Activated CD4-positive, alpha-beta memory T cell treated with anti-CD3 and anti-CD28 coated beads, Interleukin-2, amount 10 ng/mL, durations not matched to agents 7 days and 5 days (primary cell): ENCODE measurements at regions not wholly inside any gene's neighbourhood (a gene's known extent, or its start where the extent isn't known, plus 50 kb on each side); places are given as distances from the start of the nearest gene placed in this dataset.

Source experiments
- CTCF ChIA-PET: fragments of 350-600 bp; sonication (Branson Sonifier 250); formaldehyde crosslinking; loops from one replicate; lab custom pipeline; 2021; ENCODE audit warnings: antibody characterized with exemption, inconsistent platforms; lab: Charles Lee
- POLR2A ChIA-PET: fragments of 350-600 bp; sonication (Branson Sonifier 250); formaldehyde crosslinking; loops from one replicate; lab custom pipeline; 2021; ENCODE audit warnings: antibody characterized with exemption; lab: Charles Lee
- DNase-seq: peaks from one replicate; pipeline ENCODE4 v3.0.0-alpha.2; 2020
- H3K27ac Mint-ChIP-seq: one replicate; pipeline ENCODE4 v1.8.0; 2021; ENCODE audit warnings: mild to moderate bottlenecking, mixed read lengths
- H3K27me3 Mint-ChIP-seq: one replicate; pipeline ENCODE4 v1.8.0; 2021; ENCODE audit warnings: mixed read lengths
- H3K36me3 Mint-ChIP-seq: one replicate; pipeline ENCODE4 v1.8.0; 2021; ENCODE audit warnings: low read depth, mixed read lengths
- H3K4me1 Mint-ChIP-seq: one replicate; pipeline ENCODE4 v1.8.0; 2021; ENCODE audit warnings: mixed read lengths
- H3K4me3 Mint-ChIP-seq: one replicate; pipeline ENCODE4 v1.8.0; 2021; ENCODE audit warnings: mild to moderate bottlenecking, mixed read lengths
- H3K9me3 Mint-ChIP-seq: one replicate; pipeline ENCODE4 v1.8.0; 2021; ENCODE audit warnings: mixed read lengths

GRCh38 chr10:78785991-78786390 lies 282.8 kb upstream of the ZMIZ1 start:
- CTCF ChIA-PET, result interaction anchor here (1.3 kb wide), 1 partner anchor 412 kb away, joined by 3 read pairs; no protein-coding TSS in a partner anchor
- Mint-ChIP-seq H3K27ac (no peak overlapping the region), H3K4me1 (no peaks in the 10 kb centered on the region), H3K27me3 (peaks cover 9% of the 10 kb centered on the region), H3K4me3 (no peak overlapping the region), H3K9me3 (no peaks in the 10 kb centered on the region), H3K36me3 (no peaks in the 10 kb centered on the region)
- no peak for DNase-seq
- POLR2A ChIA-PET, result no interaction called here

- ChIA-PET POLR2A (no interaction called here), CTCF (no interaction called here)
- Mint-ChIP-seq H3K27ac (no peak overlapping the region), H3K36me3 (no peaks in the 10 kb centered on the region), H3K9me3 (no peaks in the 10 kb centered on the region), H3K4me3 (no peak overlapping the region), H3K4me1 (no peaks in the 10 kb centered on the region), H3K27me3 (peaks cover 13% of the 10 kb centered on the region)
- DNase-seq, result no peak
Observed at GRCh38 chr10:78787125-78787524, 281.6 kb upstream of the ZMIZ1 start.

DNA sequence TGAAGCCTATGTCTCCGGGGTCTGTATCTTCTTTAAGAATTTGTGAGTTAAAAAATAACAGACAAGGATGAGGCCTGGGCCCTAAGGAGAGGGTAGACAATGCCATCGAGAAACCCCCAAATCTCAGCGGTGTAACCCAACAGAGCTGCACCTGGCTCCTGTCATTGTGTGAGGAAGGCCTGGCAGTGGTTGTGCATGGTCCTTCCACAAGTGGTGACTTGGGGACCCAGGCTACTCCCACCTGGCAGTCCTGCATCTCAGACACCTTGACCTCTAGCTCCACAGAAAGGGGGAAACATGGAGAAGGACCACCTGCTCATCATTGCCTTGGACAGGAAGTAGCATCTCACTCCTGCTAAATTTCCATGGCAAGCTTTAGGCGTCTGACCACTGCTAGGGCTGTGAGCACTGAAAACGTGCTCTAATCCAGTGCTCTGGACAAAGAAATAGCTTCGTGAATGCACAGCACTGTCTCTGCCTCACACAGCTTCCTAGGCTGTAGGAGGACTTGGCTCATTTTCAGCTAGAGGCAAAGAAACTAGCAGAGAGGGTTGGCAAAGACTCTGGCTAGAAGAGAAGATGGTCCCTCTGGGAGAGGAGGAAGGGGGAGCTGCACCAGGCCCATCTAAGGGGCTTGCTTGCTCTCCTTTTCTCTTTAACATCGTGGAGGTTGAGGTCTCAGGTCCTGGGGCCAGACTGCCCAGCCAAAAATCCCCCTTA lies 273.9 kb upstream of the ZMIZ1 start:
- Mint-ChIP-seq H3K4me3 (no peak overlapping the region), H3K4me1 (no peaks in the 10 kb centered on the region), H3K27ac (no peak overlapping the region), H3K9me3 (no peaks in the 10 kb centered on the region), H3K36me3 (no peaks in the 10 kb centered on the region), H3K27me3 (peaks cover 12% of the 10 kb centered on the region)
- no peak for DNase-seq
- POLR2A ChIA-PET, result no interaction called here
- CTCF ChIA-PET, result interaction anchor here (0.8 kb wide), 1 partner anchor 180 kb away, joined by 3 read pairs; no protein-coding TSS in a partner anchor

GRCh38 chr10:78798976-78799730 lies 269.6 kb upstream of the ZMIZ1 start:
- ChIA-PET POLR2A (no interaction called here), CTCF (no interaction called here)
- H3K27me3 Mint-ChIP-seq, result peaks cover 5% of the 10 kb centered on the region
- H3K4me1 Mint-ChIP-seq, result no peaks in the 10 kb centered on the region
- H3K27ac Mint-ChIP-seq, result no peak overlapping the region
- DNase-seq, result no peak
- no peaks in the 10 kb centered on the region for H3K36me3 Mint-ChIP-seq
- no peaks in the 10 kb centered on the region for H3K9me3 Mint-ChIP-seq
- no peak overlapping the region for H3K4me3 Mint-ChIP-seq

DNA sequence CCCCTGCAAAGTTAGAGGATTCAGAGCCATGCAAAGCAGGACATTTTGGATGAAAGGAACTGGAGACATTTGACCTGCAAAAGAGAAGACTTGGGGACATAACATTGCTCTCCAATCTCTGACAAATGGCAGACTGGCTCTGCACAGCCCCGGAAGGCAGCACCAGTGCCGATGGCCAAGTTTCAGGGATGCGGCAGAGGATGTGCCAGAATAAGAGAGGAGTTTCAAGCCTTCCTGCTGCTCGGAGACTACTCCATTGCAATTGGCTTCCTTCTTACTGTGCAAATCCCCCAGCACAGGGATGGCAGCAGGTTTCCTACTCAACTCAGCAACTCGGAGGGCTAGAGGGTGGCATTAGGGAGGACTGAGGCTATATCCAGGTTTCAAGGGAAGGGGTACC lies 268.8 kb upstream of the ZMIZ1 start:
- DNase-seq, result no peak
- CTCF ChIA-PET, result no interaction called here
- peaks cover 5% of the 10 kb centered on the region for H3K27me3 Mint-ChIP-seq
- no peak overlapping the region for H3K4me3 Mint-ChIP-seq
- POLR2A ChIA-PET, result no interaction called here
- H3K9me3 Mint-ChIP-seq, result no peaks in the 10 kb centered on the region
- H3K27ac Mint-ChIP-seq, result no peak overlapping the region
- no peaks in the 10 kb centered on the region for H3K4me1 Mint-ChIP-seq
- H3K36me3 Mint-ChIP-seq, result no peaks in the 10 kb centered on the region

DNA sequence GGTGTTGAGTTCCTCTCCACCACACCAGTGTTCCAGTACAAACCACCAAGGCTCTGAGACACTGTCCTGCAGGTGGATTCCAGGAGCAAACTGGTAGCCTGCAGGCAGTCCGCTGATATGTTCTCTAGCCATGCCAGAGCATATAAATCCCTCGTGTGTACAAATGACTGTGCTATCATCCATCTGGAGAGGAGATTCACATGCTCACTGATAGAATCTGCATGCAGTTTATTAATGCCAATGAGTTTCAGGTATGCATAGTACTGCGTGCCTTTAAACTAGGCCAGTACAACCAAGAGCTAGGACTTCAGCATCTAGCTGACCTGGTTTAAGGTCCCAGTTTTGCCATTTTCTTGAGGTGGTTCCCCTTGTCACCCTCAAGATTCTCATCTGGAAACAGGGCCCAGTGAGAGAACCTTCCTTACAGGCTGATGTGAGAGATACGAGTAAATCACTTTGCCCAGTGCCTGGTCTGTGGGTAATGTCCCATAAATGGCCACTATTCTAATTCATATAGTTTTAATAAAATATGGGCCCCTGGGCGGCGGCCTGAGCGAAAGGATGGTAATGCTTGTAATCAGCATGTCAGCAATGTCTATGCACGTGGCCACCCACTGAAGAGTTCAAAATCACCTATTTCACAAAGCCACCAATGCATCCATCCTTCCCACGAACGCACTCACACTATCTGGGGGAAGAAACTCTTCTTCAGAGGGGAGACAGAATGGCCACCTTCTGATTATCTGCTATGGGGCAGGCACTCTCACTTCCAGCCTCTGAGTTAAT lies 268.0 kb upstream of the ZMIZ1 start:
- H3K4me1 Mint-ChIP-seq, result no peaks in the 10 kb centered on the region
- no peak overlapping the region for H3K4me3 Mint-ChIP-seq
- H3K9me3 Mint-ChIP-seq, result no peaks in the 10 kb centered on the region
- CTCF ChIA-PET, result no interaction called here
- POLR2A ChIA-PET, result no interaction called here
- no peak for DNase-seq
- H3K36me3 Mint-ChIP-seq, result no peaks in the 10 kb centered on the region
- peaks cover 5% of the 10 kb centered on the region for H3K27me3 Mint-ChIP-seq
- no peak overlapping the region for H3K27ac Mint-ChIP-seq

DNA sequence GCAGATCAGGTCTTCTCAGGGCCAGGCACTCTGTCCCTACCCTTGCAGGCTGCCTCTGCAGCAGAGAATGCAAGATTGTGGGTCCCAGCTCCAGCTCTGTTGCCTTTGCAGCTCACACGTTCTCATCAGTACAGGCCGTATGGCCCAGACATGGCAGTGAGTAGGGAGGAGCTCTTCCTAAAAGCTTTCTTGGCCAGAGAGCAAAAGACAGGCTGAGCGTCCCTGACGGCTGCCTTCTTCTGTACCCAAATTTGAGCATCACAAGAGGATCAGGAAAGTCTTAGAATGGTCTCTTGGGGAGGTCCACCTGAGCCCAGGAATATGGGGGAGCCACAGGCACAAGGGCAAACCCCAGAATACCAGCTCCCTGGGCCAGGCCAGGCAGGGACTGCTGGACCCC lies 266.3 kb upstream of the ZMIZ1 start:
- ChIA-PET POLR2A (no interaction called here), CTCF (interaction anchor here (0.5 kb wide), 1 partner anchor 831 kb away, joined by 4 read pairs; no protein-coding TSS in a partner anchor)
- no peak for DNase-seq
- Mint-ChIP-seq H3K4me1 (no peaks in the 10 kb centered on the region), H3K9me3 (no peaks in the 10 kb centered on the region), H3K27ac (no peak overlapping the region), H3K36me3 (no peaks in the 10 kb centered on the region), H3K27me3 (peaks cover 5% of the 10 kb centered on the region), H3K4me3 (no peak overlapping the region)

- Mint-ChIP-seq H3K4me3 (no peak overlapping the region), H3K9me3 (no peaks in the 10 kb centered on the region), H3K4me1 (no peaks in the 10 kb centered on the region), H3K27me3 (peaks cover 5% of the 10 kb centered on the region), H3K36me3 (no peaks in the 10 kb centered on the region), H3K27ac (no peak overlapping the region)
- CTCF ChIA-PET, result interaction anchor here (0.5 kb wide), 1 partner anchor 831 kb away, joined by 4 read pairs; no protein-coding TSS in a partner anchor
- POLR2A ChIA-PET, result no interaction called here
- no peak for DNase-seq
Observed at GRCh38 chr10:78802866-78803265, 265.9 kb upstream of the ZMIZ1 start.

GRCh38 chr10:78803710-78804109 lies 265.1 kb upstream of the ZMIZ1 start:
- no peak overlapping the region for H3K27ac Mint-ChIP-seq
- no peaks in the 10 kb centered on the region for H3K36me3 Mint-ChIP-seq
- no peaks in the 10 kb centered on the region for H3K4me1 Mint-ChIP-seq
- ChIA-PET POLR2A (no interaction called here), CTCF (no interaction called here)
- H3K4me3 Mint-ChIP-seq, result no peak overlapping the region
- DNase-seq, result no peak
- H3K9me3 Mint-ChIP-seq, result no peaks in the 10 kb centered on the region
- peaks cover 4% of the 10 kb centered on the region for H3K27me3 Mint-ChIP-seq

DNA sequence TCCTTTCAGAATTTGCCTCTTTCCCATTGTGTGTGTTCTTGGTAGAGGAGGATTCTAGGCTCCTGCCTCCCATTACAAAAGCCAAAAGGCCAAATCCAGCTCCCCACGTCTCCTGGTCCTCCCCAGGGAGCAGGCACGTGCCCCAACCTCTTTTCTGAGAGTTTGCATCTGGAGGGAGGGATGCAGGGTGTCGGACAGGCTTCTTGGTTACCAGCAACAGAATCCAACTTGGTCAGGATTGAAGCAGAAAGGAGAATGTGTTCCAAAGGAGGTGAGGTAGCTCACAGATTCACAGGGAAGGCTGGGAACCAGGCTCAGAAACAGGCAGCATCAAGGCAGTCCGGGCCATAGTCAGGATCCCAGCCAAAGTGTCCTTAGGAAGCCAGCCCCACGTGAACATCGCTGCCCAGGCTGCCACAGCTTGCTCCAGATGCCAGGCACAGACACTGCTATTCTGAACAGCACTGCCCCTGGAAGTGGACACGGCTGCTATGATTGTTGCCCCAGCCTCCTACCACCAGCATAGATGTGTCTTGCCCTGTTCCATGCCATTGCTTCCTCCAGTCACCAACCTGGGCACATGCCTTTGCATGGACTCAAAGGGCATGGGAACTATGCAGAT lies 264.2 kb upstream of the ZMIZ1 start:
- H3K36me3 Mint-ChIP-seq, result no peaks in the 10 kb centered on the region
- DNase-seq, result no peak
- no peak overlapping the region for H3K4me3 Mint-ChIP-seq
- POLR2A ChIA-PET, result no interaction called here
- no peaks in the 10 kb centered on the region for H3K9me3 Mint-ChIP-seq
- H3K27me3 Mint-ChIP-seq, result peaks cover 2% of the 10 kb centered on the region
- CTCF ChIA-PET, result no interaction called here
- no peak overlapping the region for H3K27ac Mint-ChIP-seq
- no peaks in the 10 kb centered on the region for H3K4me1 Mint-ChIP-seq

DNA sequence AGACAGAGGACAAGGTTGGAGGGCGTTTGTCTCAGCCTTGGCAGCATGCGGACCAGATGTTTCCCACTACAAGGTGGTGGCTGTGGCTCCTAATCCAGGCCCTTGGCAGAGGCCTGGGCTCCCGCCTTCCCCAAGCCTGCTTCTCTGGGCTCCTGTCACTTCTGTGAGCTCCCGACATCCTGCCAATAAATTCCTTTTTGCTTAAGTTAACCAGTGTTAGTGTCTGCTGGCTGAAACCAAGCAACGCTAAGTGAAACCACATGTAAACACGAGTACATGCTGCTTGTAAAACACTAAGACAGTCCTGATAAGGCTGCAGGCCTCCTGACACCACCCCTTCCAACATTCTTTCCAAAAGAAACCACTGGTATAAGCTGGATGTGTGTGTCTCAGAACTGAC lies 263.6 kb upstream of the ZMIZ1 start:
- H3K27me3 Mint-ChIP-seq, result no peaks in the 10 kb centered on the region
- CTCF ChIA-PET, result interaction anchor here (0.5 kb wide), 1 partner anchor 960 kb away, joined by 3 read pairs; no protein-coding TSS in a partner anchor
- POLR2A ChIA-PET, result no interaction called here
- H3K4me1 Mint-ChIP-seq, result no peaks in the 10 kb centered on the region
- no peak overlapping the region for H3K27ac Mint-ChIP-seq
- no peak for DNase-seq
- H3K4me3 Mint-ChIP-seq, result no peak overlapping the region
- H3K36me3 Mint-ChIP-seq, result no peaks in the 10 kb centered on the region
- H3K9me3 Mint-ChIP-seq, result no peaks in the 10 kb centered on the region

DNA sequence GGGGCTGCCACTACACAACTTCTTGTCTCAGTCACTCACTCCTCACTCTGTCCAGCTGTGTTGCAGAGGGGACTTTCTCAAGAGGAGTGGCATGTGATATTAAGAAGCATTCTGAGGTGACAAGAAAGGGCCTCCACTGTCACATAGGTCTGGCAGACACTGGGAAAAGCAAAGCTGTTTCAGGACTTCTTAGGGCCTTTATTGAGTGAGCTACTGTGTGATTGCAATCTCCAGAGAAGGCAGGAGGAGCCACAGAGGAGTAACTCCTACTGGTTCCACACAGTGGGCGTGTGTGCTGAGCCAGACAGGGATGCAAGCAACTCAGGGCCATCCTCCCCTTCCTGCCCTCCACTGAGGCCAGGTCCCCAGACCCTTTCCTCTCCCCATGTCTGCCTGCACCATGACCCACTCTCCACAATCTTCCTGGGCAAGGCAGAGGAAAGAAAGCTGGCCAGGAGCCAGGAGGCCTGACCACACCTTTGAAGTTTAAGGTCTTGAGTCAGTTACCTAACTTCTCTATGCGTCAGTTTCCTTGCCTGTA lies 262.0 kb upstream of the ZMIZ1 start:
- no peaks in the 10 kb centered on the region for H3K9me3 Mint-ChIP-seq
- H3K27ac Mint-ChIP-seq, result no peak overlapping the region
- H3K36me3 Mint-ChIP-seq, result no peaks in the 10 kb centered on the region
- no peak for DNase-seq
- H3K27me3 Mint-ChIP-seq, result peaks cover 2% of the 10 kb centered on the region
- H3K4me1 Mint-ChIP-seq, result no peaks in the 10 kb centered on the region
- no peak overlapping the region for H3K4me3 Mint-ChIP-seq
- POLR2A ChIA-PET, result no interaction called here
- CTCF ChIA-PET, result no interaction called here
